ENCODE measurements at regions not wholly inside any gene's neighbourhood (a gene's known extent, or its start where the extent isn't known, plus 50 kb on each side); places are given as distances from the start of the nearest gene placed in this dataset.

DNA sequence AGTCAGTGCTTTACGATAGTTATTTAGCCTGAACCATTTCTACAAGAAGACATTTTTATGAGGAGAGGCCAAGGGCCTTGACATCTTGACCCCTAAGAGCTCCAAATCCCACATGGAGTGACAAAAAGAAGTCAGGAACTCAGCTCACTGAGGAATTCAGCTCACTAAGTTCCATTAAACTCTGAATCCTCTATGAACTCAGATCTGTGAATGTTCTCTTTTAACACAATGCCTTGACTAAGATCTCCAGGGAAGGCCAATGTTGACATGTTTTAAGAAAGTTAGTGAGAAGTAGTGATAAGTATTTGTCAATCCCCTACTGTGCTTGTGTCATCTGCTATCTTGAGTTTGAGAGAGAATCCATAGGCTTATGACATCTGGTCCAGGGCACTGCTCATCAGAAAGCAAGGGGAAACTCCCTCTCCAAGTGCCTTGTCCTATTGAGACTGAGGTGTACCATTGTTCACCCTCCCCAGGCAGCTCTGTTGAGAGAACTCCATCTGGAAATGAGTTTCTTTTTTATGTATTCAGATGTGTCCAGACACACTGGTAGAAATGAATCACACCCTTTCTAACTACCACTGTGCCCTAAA lies 68.7 kb upstream of the PCDH19 start:
- in situ Hi-C loops (cut with HindIII; ENCODE audit: low sequenced_read_pairs), result no loop called here
- no peak for DNase-seq (ENCODE audit: low read depth)
- H3K4me3 ChIP-seq (ENCODE audit: low read depth, low read length), result no peak overlapping the region
- TF ChIP-seq, protein P1, sequence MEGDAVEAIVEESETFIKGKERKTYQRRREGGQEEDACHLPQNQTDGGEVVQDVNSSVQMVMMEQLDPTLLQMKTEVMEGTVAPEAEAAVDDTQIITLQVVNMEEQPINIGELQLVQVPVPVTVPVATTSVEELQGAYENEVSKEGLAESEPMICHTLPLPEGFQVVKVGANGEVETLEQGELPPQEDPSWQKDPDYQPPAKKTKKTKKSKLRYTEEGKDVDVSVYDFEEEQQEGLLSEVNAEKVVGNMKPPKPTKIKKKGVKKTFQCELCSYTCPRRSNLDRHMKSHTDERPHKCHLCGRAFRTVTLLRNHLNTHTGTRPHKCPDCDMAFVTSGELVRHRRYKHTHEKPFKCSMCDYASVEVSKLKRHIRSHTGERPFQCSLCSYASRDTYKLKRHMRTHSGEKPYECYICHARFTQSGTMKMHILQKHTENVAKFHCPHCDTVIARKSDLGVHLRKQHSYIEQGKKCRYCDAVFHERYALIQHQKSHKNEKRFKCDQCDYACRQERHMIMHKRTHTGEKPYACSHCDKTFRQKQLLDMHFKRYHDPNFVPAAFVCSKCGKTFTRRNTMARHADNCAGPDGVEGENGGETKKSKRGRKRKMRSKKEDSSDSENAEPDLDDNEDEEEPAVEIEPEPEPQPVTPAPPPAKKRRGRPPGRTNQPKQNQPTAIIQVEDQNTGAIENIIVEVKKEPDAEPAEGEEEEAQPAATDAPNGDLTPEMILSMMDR (IDR thresholded peaks at IDR 0.05; ENCODE audit: low read depth, low read length, missing control alignments), result no peak

DNA sequence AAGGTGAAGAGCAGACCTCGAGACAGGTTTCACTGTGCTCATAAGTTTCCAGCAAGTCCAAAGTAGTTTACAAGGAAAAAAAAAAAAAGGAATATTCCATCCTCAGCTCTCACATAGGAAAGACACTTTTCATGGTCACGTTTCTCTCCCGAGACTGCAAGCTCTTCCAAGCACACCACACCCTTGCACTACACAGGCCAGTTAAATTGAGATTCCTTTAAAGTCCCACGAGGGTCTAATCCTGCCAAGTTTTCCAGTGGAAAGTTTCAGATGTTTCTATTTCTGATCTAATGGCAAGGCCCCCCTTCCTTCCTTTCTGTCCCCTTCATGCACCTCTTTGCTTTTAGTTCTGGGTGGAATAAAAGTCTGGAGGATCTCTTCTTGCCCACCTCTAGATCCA lies 67.9 kb upstream of the PCDH19 start:
- TF ChIP-seq, protein P1 (IDR thresholded peaks at IDR 0.05; ENCODE audit: low read depth, low read length, missing control alignments), result no peak
- in situ Hi-C loops (cut with HindIII; ENCODE audit: low sequenced_read_pairs), result no loop called here
- H3K4me3 ChIP-seq (ENCODE audit: low read depth, low read length), result no peak overlapping the region
- DNase-seq (ENCODE audit: low read depth), result no peak

- TF ChIP-seq, protein P1 (IDR thresholded peaks at IDR 0.05; ENCODE audit: low read depth, low read length, missing control alignments), result no peak
- H3K4me3 ChIP-seq (ENCODE audit: low read depth, low read length), result no peak overlapping the region
- DNase-seq (ENCODE audit: low read depth), result no peak
- in situ Hi-C loops (cut with HindIII; ENCODE audit: low sequenced_read_pairs), result no loop called here
Observed at GRCh38 chrX:100477467-100477866, 67.4 kb upstream of the PCDH19 start.
